ENCODE measurements at regions not wholly inside any gene's neighbourhood (a gene's known extent, or its start where the extent isn't known, plus 50 kb on each side); places are given as distances from the start of the nearest gene placed in this dataset.
"Not testable (repeated sequence)": the region's sequence is repeated elsewhere in the genome, so short reads cannot be mapped to it uniquely, and the experiment has no call there.

DNA sequence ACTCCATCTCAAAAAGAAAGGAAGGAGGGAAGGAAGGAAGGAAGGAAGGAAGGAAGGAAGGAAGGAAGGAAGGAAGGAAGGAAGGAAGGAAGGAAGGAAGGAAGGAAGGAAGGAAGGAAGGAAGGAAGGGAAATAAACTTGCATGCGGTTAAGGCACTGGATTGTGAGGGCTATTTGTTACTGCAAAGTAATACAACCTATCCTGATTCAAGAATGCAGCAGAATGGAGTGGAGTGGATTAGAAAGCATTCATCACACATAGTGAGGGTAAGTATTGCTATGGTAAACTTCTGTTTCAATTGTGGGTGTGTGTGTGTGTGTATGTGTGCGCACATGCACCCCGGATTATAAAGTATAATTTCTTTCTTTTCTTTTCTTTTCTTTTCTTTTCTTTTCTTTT is 344.8 kb upstream of the C16orf82 start:
- TF ChIP-seq, protein P1, sequence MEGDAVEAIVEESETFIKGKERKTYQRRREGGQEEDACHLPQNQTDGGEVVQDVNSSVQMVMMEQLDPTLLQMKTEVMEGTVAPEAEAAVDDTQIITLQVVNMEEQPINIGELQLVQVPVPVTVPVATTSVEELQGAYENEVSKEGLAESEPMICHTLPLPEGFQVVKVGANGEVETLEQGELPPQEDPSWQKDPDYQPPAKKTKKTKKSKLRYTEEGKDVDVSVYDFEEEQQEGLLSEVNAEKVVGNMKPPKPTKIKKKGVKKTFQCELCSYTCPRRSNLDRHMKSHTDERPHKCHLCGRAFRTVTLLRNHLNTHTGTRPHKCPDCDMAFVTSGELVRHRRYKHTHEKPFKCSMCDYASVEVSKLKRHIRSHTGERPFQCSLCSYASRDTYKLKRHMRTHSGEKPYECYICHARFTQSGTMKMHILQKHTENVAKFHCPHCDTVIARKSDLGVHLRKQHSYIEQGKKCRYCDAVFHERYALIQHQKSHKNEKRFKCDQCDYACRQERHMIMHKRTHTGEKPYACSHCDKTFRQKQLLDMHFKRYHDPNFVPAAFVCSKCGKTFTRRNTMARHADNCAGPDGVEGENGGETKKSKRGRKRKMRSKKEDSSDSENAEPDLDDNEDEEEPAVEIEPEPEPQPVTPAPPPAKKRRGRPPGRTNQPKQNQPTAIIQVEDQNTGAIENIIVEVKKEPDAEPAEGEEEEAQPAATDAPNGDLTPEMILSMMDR (IDR thresholded peaks at IDR 0.05), result not testable (repeated sequence)
- TF ChIP-seq POLR2A (IDR thresholded peaks at IDR 0.05), result not testable (repeated sequence)
